Neuronal stem cell (in vitro differentiated cells): ENCODE measurements at regions not wholly inside any gene's neighbourhood (a gene's known extent, or its start where the extent isn't known, plus 50 kb on each side); places are given as distances from the start of the nearest gene placed in this dataset.

ENCODE experiments used
- DNase-seq: peaks from one replicate; pipeline ENCODE4 v3.0.0-alpha.2; 2013; ENCODE audit warnings: low spot score
- H2AFZ ChIP-seq: one replicate; pipeline ENCODE4 v1.6.1; 2013; ENCODE audit warnings: mild to moderate bottlenecking, low read length, inconsistent platforms
- H2AK5ac ChIP-seq: 2 replicates; pipeline ENCODE4 v1.6.1; 2013; ENCODE audit warnings: low read depth, mild to moderate bottlenecking, inconsistent platforms, low read length, moderate library complexity, mixed read lengths
- H2BK120ac ChIP-seq: 2 replicates; pipeline ENCODE4 v1.6.1; 2013; ENCODE audit warnings: low read depth, mild to moderate bottlenecking, inconsistent platforms, low read length, moderate library complexity, mixed read lengths
- H2BK12ac ChIP-seq: one replicate; pipeline ENCODE4 v1.6.1; 2013; ENCODE audit warnings: low read length, inconsistent platforms
- H2BK15ac ChIP-seq: 2 replicates; pipeline ENCODE4 v1.6.1; 2013; ENCODE audit warnings: mild to moderate bottlenecking, low read length, inconsistent platforms, mixed read lengths
- H2BK5ac ChIP-seq: one replicate; pipeline ENCODE4 v1.6.1; 2013; ENCODE audit warnings: inconsistent platforms, mild to moderate bottlenecking, low read length, moderate library complexity
- H3K14ac ChIP-seq: one replicate; pipeline ENCODE4 v1.6.1; 2013; ENCODE audit warnings: low read length, inconsistent platforms
- H3K18ac ChIP-seq: 2 replicates; pipeline ENCODE4 v1.6.1; 2013; ENCODE audit warnings: low read length, inconsistent platforms
- H3K23ac ChIP-seq: 2 replicates; pipeline ENCODE4 v1.6.1; 2013; ENCODE audit warnings: low read depth, mild to moderate bottlenecking, mixed read lengths, low read length, inconsistent platforms; ENCODE audit not compliant: poor library complexity
- H3K27ac ChIP-seq: replicated peaks from 3 replicates; pipeline ENCODE4 v1.5.1; 2013; ENCODE audit warnings: low read length, inconsistent platforms
- H3K27me3 ChIP-seq, 3 experiments: 2 replicates each; pipeline ENCODE4 v1.6.1; 2013; ENCODE audit warnings: low read length in 3 of 3, mild to moderate bottlenecking in 2 of 3, inconsistent platforms in 1 of 3, low read depth in 1 of 3, mixed read lengths in 1 of 3, moderate library complexity in 1 of 3; ENCODE audit not compliant: control insufficient read depth in 3 of 3, insufficient read depth in 3 of 3
- H3K36me3 ChIP-seq, 2 donors: replicated peaks in 1 of 2; 2 replicates each; pipeline ENCODE4 v1.6.1; 2013; ENCODE audit warnings: low read length in 2 of 2; ENCODE audit not compliant: control insufficient read depth in 2 of 2, insufficient read depth in 2 of 2
- H3K4ac ChIP-seq: 2 replicates; pipeline ENCODE4 v1.6.1; 2013; ENCODE audit warnings: inconsistent platforms, mild to moderate bottlenecking, low read length, moderate library complexity
- H3K4me1 ChIP-seq, 2 donors: 1 replicate in 1 of 2; 2 replicates in 1 of 2; pipeline ENCODE4 v1.6.1; 2013; ENCODE audit warnings: low read length in 2 of 2, low read depth in 1 of 2; ENCODE audit not compliant: control insufficient read depth in 2 of 2, insufficient read depth in 1 of 2
- H3K4me2 ChIP-seq: one replicate; pipeline ENCODE4 v1.6.1; 2013; ENCODE audit warnings: mild to moderate bottlenecking, low read length, inconsistent platforms; ENCODE audit not compliant: insufficient read depth, poor library complexity, severe bottlenecking
- H3K4me3 ChIP-seq, 2 donors: 2 replicates each; pipeline ENCODE4 v1.5.1; 2013; ENCODE audit warnings: low read length in 2 of 2, mild to moderate bottlenecking in 2 of 2, inconsistent platforms in 1 of 2, moderate library complexity in 1 of 2
- H3K79me1 ChIP-seq: one replicate; pipeline ENCODE4 v1.6.1; 2013; ENCODE audit warnings: low read depth, mild to moderate bottlenecking, inconsistent platforms, low read length, moderate library complexity
- H3K9ac ChIP-seq: one replicate; pipeline ENCODE4 v1.6.1; 2013; ENCODE audit warnings: mild to moderate bottlenecking, low read depth, low read length, inconsistent platforms; ENCODE audit not compliant: poor library complexity
- H3K9me3 ChIP-seq, 2 donors: replicated peaks in 1 of 2; 2 replicates each; pipeline versions ENCODE3 to v1.6.1; 2013; ENCODE audit warnings: low read length in 2 of 2, mild to moderate bottlenecking in 2 of 2, inconsistent platforms in 1 of 2, low read depth in 1 of 2, mixed read lengths in 1 of 2, moderate library complexity in 1 of 2; ENCODE audit not compliant: control insufficient read depth in 2 of 2, insufficient read depth in 1 of 2
- H4K8ac ChIP-seq: one replicate; pipeline ENCODE4 v1.6.1; 2013; ENCODE audit warnings: low read depth, mild to moderate bottlenecking, inconsistent platforms, low read length, moderate library complexity
- H4K91ac ChIP-seq: one replicate; pipeline ENCODE4 v1.6.1; 2013; ENCODE audit warnings: low read length, low read depth, mild to moderate bottlenecking, inconsistent platforms; ENCODE audit not compliant: poor library complexity
- WGBS, 2 donors: extraction: QIAGEN DNeasy Blood & Tissue Kit; methylation state at CpG; one replicate each; pipeline ENCODE4 v1.1.7; 2013; ENCODE audit warnings: missing lambda C conversion rate in 2 of 2, mixed read lengths in 1 of 2; ENCODE audit not compliant: insufficient read length in 2 of 2, insufficient replicate concordance in 1 of 2; ENCODE audit errors: extremely low coverage in 2 of 2; 5-methylcytosine and 5-hydroxymethylcytosine counted together

- no peak overlapping the region for H2BK120ac ChIP-seq
Observed at GRCh38 chr2:187749804-187750431, 195.7 kb upstream of the TFPI start.

GRCh38 chr2:187768995-187769394, 214.8 kb upstream of the TFPI start:
- H2AFZ ChIP-seq: no peak overlapping the region
- no peak overlapping the region for H3K4ac ChIP-seq
- H3K23ac ChIP-seq: no peak overlapping the region
- no peaks in the 10 kb centered on the region for H3K36me3 ChIP-seq
- no peak overlapping the region for H2BK15ac ChIP-seq
- no peak overlapping the region for H2AK5ac ChIP-seq
- H3K27ac ChIP-seq: no peak overlapping the region
- H3K4me3 ChIP-seq: no peak overlapping the region
- no peak overlapping the region for H3K18ac ChIP-seq
- no peak overlapping the region for H3K9ac ChIP-seq
- no peaks in the 10 kb centered on the region for H3K4me1 ChIP-seq
- H3K14ac ChIP-seq: no peak overlapping the region
- no peaks in the 10 kb centered on the region for H3K27me3 ChIP-seq
- no peaks in the 10 kb centered on the region for H3K79me1 ChIP-seq
- H4K8ac ChIP-seq: no peak overlapping the region
- H2BK5ac ChIP-seq: no peak overlapping the region
- no CpG with 5 or more reads among the region's 4 CpGs for WGBS, 2 donors
- H4K91ac ChIP-seq: no peak overlapping the region
- DNase-seq: no peak
- H2BK12ac ChIP-seq: no peak overlapping the region
- H3K4me2 ChIP-seq: no peak overlapping the region
- H2BK120ac ChIP-seq: no peak overlapping the region
- no peaks in the 10 kb centered on the region for H3K9me3 ChIP-seq

More at GRCh38 chr2:187749804-187750431, 195.7 kb upstream of the TFPI start:
- Histone ChIP-seq H3K36me3 (no peaks in the 10 kb centered on the region), H3K27ac (no peak overlapping the region), H3K4me3 (no peak overlapping the region), H3K4ac (no peak overlapping the region), H2BK12ac (no peak overlapping the region), H3K9ac (no peak overlapping the region), H3K23ac (no peak overlapping the region), H3K79me1 (no peaks in the 10 kb centered on the region), H2BK5ac (peak overlapping the region; percentile 19), H4K91ac (no peak overlapping the region), H3K27me3 (no peaks in the 10 kb centered on the region), H2BK15ac (no peak overlapping the region), H3K14ac (no peak overlapping the region), H2AFZ (peak overlapping the region; percentile 7), H2AK5ac (peak overlapping the region; percentile 32), H4K8ac (no peak overlapping the region), H3K9me3 (peaks cover 0 to 2% of the 10 kb centered on the region in 2 donors), H3K4me2 (no peak overlapping the region), H3K18ac (peak overlapping the region; percentile 52), H3K4me1 (no peaks in the 10 kb centered on the region)
- DNase-seq: no peak
- no CpG with 5 or more reads among the region's 7 CpGs for WGBS, 2 donors

- Histone ChIP-seq H3K4me2 (no peak overlapping the region), H3K4ac (no peak overlapping the region), H3K23ac (no peak overlapping the region), H2BK120ac (no peak overlapping the region), H3K14ac (no peak overlapping the region), H2AFZ (no peak overlapping the region), H3K9me3 (no peaks in the 10 kb centered on the region), H2AK5ac (no peak overlapping the region), H3K4me1 (no peaks in the 10 kb centered on the region), H3K18ac (no peak overlapping the region), H2BK12ac (no peak overlapping the region), H3K79me1 (no peaks in the 10 kb centered on the region), H3K9ac (no peak overlapping the region), H2BK15ac (no peak overlapping the region), H3K27ac (no peak overlapping the region), H3K36me3 (no peaks in the 10 kb centered on the region), H3K27me3 (no peaks in the 10 kb centered on the region), H4K91ac (no peak overlapping the region), H4K8ac (no peak overlapping the region), H3K4me3 (no peak overlapping the region), H2BK5ac (no peak overlapping the region)
- no CpG with 5 or more reads among the region's 3 CpGs for WGBS, 2 donors
- no peak for DNase-seq
Observed at GRCh38 chr2:187769437-187769836, 215.2 kb upstream of the TFPI start.

GRCh38 chr2:187774551-187775071, 220.4 kb upstream of the TFPI start:
- no peak overlapping the region for H2AK5ac ChIP-seq
- H2BK5ac ChIP-seq: no peak overlapping the region
- H3K4ac ChIP-seq: no peak overlapping the region
- H3K4me1 ChIP-seq: no peaks in the 10 kb centered on the region
- no peaks in the 10 kb centered on the region for H3K27me3 ChIP-seq
- H2BK12ac ChIP-seq: no peak overlapping the region
- no peak overlapping the region for H3K18ac ChIP-seq
- H3K79me1 ChIP-seq: no peaks in the 10 kb centered on the region
- H2BK120ac ChIP-seq: no peak overlapping the region
- H3K9ac ChIP-seq: no peak overlapping the region
- no peak overlapping the region for H2AFZ ChIP-seq
- WGBS, 2 donors: no CpG with 5 or more reads among the region's 1 CpG
- H4K8ac ChIP-seq: no peak overlapping the region
- H3K9me3 ChIP-seq: no peaks in the 10 kb centered on the region
- no peak overlapping the region for H3K4me2 ChIP-seq
- no peak overlapping the region for H4K91ac ChIP-seq
- no peak overlapping the region for H3K4me3 ChIP-seq
- H3K23ac ChIP-seq: no peak overlapping the region
- H3K14ac ChIP-seq: no peak overlapping the region
- no peaks in the 10 kb centered on the region for H3K36me3 ChIP-seq
- H3K27ac ChIP-seq: no peak overlapping the region
- H2BK15ac ChIP-seq: no peak overlapping the region
- no peak for DNase-seq
